Central memory CD8-positive, alpha-beta T cell (primary cell): ENCODE measurements at regions not wholly inside any gene's neighbourhood (a gene's known extent, or its start where the extent isn't known, plus 50 kb on each side); places are given as distances from the start of the nearest gene placed in this dataset.
"Not testable (repeated sequence)": the region's sequence is repeated elsewhere in the genome, so short reads cannot be mapped to it uniquely, and the experiment has no call there.

Experiments
- ATAC-seq: fragments of 150-1000 bp; cut with Tn5 transposase; replicated peaks from 2 replicates; pipeline ENCODE4 v1.10.0; 2022; ENCODE audit warnings: mild to moderate bottlenecking, moderate FRiP score, moderate number of reproducible peaks; ENCODE audit not compliant: poor library complexity, severe bottlenecking; ENCODE audit errors: extremely low read depth
- DNase-seq, 2 donors: peaks; one replicate each; pipeline ENCODE4 v3.0.0; 2021; ENCODE audit warnings: low spot score in 2 of 2
- H3K27ac Mint-ChIP-seq: one replicate; pipeline ENCODE4 v1.8.0; 2022; ENCODE audit warnings: low read depth, mild to moderate bottlenecking, moderate library complexity, mixed read lengths
- H3K27me3 Mint-ChIP-seq: one replicate; pipeline ENCODE4 v1.8.0; 2022; ENCODE audit warnings: mixed read lengths
- H3K36me3 Mint-ChIP-seq: one replicate; pipeline ENCODE4 v1.8.0; 2022; ENCODE audit warnings: mild to moderate bottlenecking, moderate library complexity, mixed read lengths; ENCODE audit not compliant: insufficient read depth
- H3K4me1 Mint-ChIP-seq: one replicate; pipeline ENCODE4 v1.8.0; 2022; ENCODE audit warnings: mixed read lengths
- H3K4me3 Mint-ChIP-seq: one replicate; pipeline ENCODE4 v1.8.0; 2022; ENCODE audit warnings: mild to moderate bottlenecking, moderate library complexity, mixed read lengths
- H3K9me3 Mint-ChIP-seq: one replicate; pipeline ENCODE4 v1.8.0; 2022; ENCODE audit warnings: mixed read lengths

- H3K4me1 Mint-ChIP-seq, result no peaks in the 10 kb centered on the region
- no peaks in the 10 kb centered on the region for H3K36me3 Mint-ChIP-seq
- no peak overlapping the region for H3K27ac Mint-ChIP-seq
- ATAC-seq (no peak), DNase-seq (no peak)
- no peak overlapping the region for H3K4me3 Mint-ChIP-seq
- H3K27me3 Mint-ChIP-seq, result no peaks in the 10 kb centered on the region
- no peaks in the 10 kb centered on the region for H3K9me3 Mint-ChIP-seq
These were observed 277.4 kb downstream of the SPRY1 start for GRCh38 chr4:123673971-123674370.

GRCh38 chr4:123674762-123675465 is 278.3 kb downstream of the SPRY1 start:
- H3K4me3 Mint-ChIP-seq, result no peak overlapping the region
- no peaks in the 10 kb centered on the region for H3K27me3 Mint-ChIP-seq
- no peaks in the 10 kb centered on the region for H3K9me3 Mint-ChIP-seq
- DNase-seq (no peak), ATAC-seq (no peak)
- H3K36me3 Mint-ChIP-seq, result no peaks in the 10 kb centered on the region
- H3K4me1 Mint-ChIP-seq, result no peaks in the 10 kb centered on the region
- H3K27ac Mint-ChIP-seq, result no peak overlapping the region

DNA sequence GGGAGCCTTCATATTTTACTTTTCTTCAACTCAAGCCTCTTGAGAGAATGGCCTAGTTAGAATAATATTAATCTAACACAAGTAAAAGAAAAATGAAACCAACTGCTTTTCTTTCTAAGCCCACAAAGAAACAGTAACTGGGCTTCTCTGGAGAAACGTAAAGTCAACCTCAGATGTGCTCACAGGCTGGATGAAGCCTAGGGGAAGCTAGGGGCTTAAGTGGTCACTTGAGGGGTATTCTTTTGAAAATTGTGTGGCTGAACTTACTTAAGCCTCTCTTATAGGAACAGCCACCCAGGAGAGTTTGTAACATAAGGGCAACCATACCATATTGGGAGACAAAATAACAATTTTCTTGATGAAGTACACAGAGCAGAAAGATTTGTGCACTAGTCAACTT is 279.0 kb downstream of the SPRY1 start:
- Mint-ChIP-seq H3K27ac (no peak overlapping the region), H3K9me3 (no peaks in the 10 kb centered on the region), H3K27me3 (no peaks in the 10 kb centered on the region), H3K36me3 (no peaks in the 10 kb centered on the region), H3K4me3 (no peak overlapping the region), H3K4me1 (no peaks in the 10 kb centered on the region)
- DNase-seq (no peak), ATAC-seq (no peak)

- Mint-ChIP-seq H3K4me3 (no peak overlapping the region), H3K27ac (no peak overlapping the region), H3K9me3 (no peaks in the 10 kb centered on the region), H3K4me1 (no peaks in the 10 kb centered on the region), H3K36me3 (no peaks in the 10 kb centered on the region), H3K27me3 (no peaks in the 10 kb centered on the region)
- no peak for ATAC-seq
- DNase-seq, result no peak
These were observed 279.7 kb downstream of the SPRY1 start for GRCh38 chr4:123676071-123676889.

GRCh38 chr4:123676890-123677229 is 280.3 kb downstream of the SPRY1 start:
- no peak for DNase-seq
- no peaks in the 10 kb centered on the region for H3K36me3 Mint-ChIP-seq
- no peaks in the 10 kb centered on the region for H3K27me3 Mint-ChIP-seq
- H3K27ac Mint-ChIP-seq, result no peak overlapping the region
- no peak for ATAC-seq
- no peaks in the 10 kb centered on the region for H3K9me3 Mint-ChIP-seq
- H3K4me1 Mint-ChIP-seq, result no peaks in the 10 kb centered on the region
- H3K4me3 Mint-ChIP-seq, result no peak overlapping the region

GRCh38 chr4:123682931-123683330 is 286.3 kb downstream of the SPRY1 start:
- H3K4me3 Mint-ChIP-seq, result no peak overlapping the region
- DNase-seq (no peak), ATAC-seq (no peak)
- no peaks in the 10 kb centered on the region for H3K27me3 Mint-ChIP-seq
- no peaks in the 10 kb centered on the region for H3K36me3 Mint-ChIP-seq
- H3K27ac Mint-ChIP-seq, result no peak overlapping the region
- no peaks in the 10 kb centered on the region for H3K9me3 Mint-ChIP-seq
- H3K4me1 Mint-ChIP-seq, result no peaks in the 10 kb centered on the region

GRCh38 chr4:123684937-123685336 is 288.3 kb downstream of the SPRY1 start:
- DNase-seq, H3K4me1 Mint-ChIP-seq, H3K4me3 Mint-ChIP-seq, H3K9me3 Mint-ChIP-seq, H3K36me3 Mint-ChIP-seq, H3K27me3 Mint-ChIP-seq, ATAC-seq, H3K27ac Mint-ChIP-seq: not testable (repeated sequence)

GRCh38 chr4:123695531-123695930 is 298.9 kb downstream of the SPRY1 start:
- not testable (repeated sequence) for H3K36me3 Mint-ChIP-seq, DNase-seq, H3K4me3 Mint-ChIP-seq, H3K27ac Mint-ChIP-seq, H3K27me3 Mint-ChIP-seq, H3K4me1 Mint-ChIP-seq, H3K9me3 Mint-ChIP-seq, ATAC-seq

GRCh38 chr4:123696687-123697086 is 300.1 kb downstream of the SPRY1 start:
- Mint-ChIP-seq H3K36me3 (no peaks in the 10 kb centered on the region), H3K9me3 (peaks cover 4% of the 10 kb centered on the region), H3K27me3 (no peaks in the 10 kb centered on the region), H3K27ac (no peak overlapping the region), H3K4me3 (no peak overlapping the region), H3K4me1 (no peaks in the 10 kb centered on the region)
- DNase-seq, result no peak
- no peak for ATAC-seq

- H3K27ac Mint-ChIP-seq, result no peak overlapping the region
- DNase-seq, result no peak
- H3K9me3 Mint-ChIP-seq, result no peaks in the 10 kb centered on the region
- no peak for ATAC-seq
- H3K27me3 Mint-ChIP-seq, result no peaks in the 10 kb centered on the region
- no peak overlapping the region for H3K4me3 Mint-ChIP-seq
- no peaks in the 10 kb centered on the region for H3K4me1 Mint-ChIP-seq
- no peaks in the 10 kb centered on the region for H3K36me3 Mint-ChIP-seq
These were observed 302.0 kb downstream of the SPRY1 start for GRCh38 chr4:123698556-123698955.

GRCh38 chr4:123699880-123700771 is 303.5 kb downstream of the SPRY1 start:
- no peak for ATAC-seq
- H3K4me3 Mint-ChIP-seq, result no peak overlapping the region
- no peaks in the 10 kb centered on the region for H3K27me3 Mint-ChIP-seq
- H3K27ac Mint-ChIP-seq, result no peak overlapping the region
- no peaks in the 10 kb centered on the region for H3K4me1 Mint-ChIP-seq
- no peaks in the 10 kb centered on the region for H3K9me3 Mint-ChIP-seq
- H3K36me3 Mint-ChIP-seq, result no peaks in the 10 kb centered on the region
- DNase-seq, result no peak

DNA sequence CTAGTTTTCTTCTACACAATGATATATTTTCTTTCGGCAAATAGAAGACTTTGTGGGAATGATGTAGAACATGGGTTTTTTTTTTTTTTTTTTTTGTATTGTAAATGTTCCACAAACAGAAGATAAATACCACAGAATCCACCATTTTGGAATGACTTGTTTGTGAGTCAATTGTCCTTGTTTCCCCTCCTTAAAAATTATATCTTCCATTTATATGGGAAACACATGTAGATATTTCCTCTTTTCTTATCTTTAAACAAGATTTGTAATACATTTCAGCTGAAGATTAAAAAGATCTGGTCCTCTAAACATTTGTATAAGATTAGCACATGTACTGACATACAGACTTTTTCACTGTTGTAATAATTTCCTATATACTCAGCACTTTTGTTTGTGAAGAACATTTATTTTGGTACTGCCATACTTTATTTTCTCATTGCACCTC is 304.6 kb downstream of the SPRY1 start:
- H3K36me3 Mint-ChIP-seq, result no peaks in the 10 kb centered on the region
- no peak overlapping the region for H3K4me3 Mint-ChIP-seq
- ATAC-seq (no peak), DNase-seq (no peak)
- H3K4me1 Mint-ChIP-seq, result no peaks in the 10 kb centered on the region
- no peak overlapping the region for H3K27ac Mint-ChIP-seq
- H3K27me3 Mint-ChIP-seq, result no peaks in the 10 kb centered on the region
- no peaks in the 10 kb centered on the region for H3K9me3 Mint-ChIP-seq
